PFSK-1 (cell line): ENCODE measurements at regions not wholly inside any gene's neighbourhood (a gene's known extent, or its start where the extent isn't known, plus 50 kb on each side); places are given as distances from the start of the nearest gene placed in this dataset.

Experiments
- POLR2AphosphoS5 ChIP-seq: IDR thresholded peaks from 2 replicates; pipeline ENCODE4 v1.6.1; 2012; ENCODE audit warnings: low read depth, mild to moderate bottlenecking, control low read depth, low read length, moderate library complexity
- REST ChIP-seq, 2 experiments: IDR thresholded peaks; 2 replicates each; pipeline versions ENCODE4 v1.6.1 to v1.8.0; 2011 to 2012; ENCODE audit warnings: low read depth in 2 of 2, low read length in 2 of 2, control low read depth in 1 of 2, inconsistent platforms in 1 of 2, mild to moderate bottlenecking in 1 of 2, moderate library complexity in 1 of 2; ENCODE audit not compliant: insufficient read depth in 1 of 2
- TAF1 ChIP-seq: IDR thresholded peaks from 2 replicates; pipeline ENCODE4 v1.6.1; 2012; ENCODE audit warnings: low read length, control low read depth, borderline replicate concordance; ENCODE audit not compliant: insufficient read depth

- no peak for TF ChIP-seq TAF1
- no peak for TF ChIP-seq POLR2AphosphoS5
- TF ChIP-seq REST (IDR thresholded peaks at IDR 0.05; ENCODE audit: insufficient read depth in 1 of 2, low read depth in 2 of 2, low read length in 2 of 2): no peak
Measured at GRCh38 chrX:45773572-45773971, 572.9 kb upstream of the DIPK2B start.
